Activated CD4-positive, alpha-beta T cell treated with anti-CD3 and anti-CD28 coated beads, Interleukin-2, amount 10 ng/mL, durations not matched to agents 24 days and 14 days (primary cell): ENCODE measurements at regions not wholly inside any gene's neighbourhood (a gene's known extent, or its start where the extent isn't known, plus 50 kb on each side); places are given as distances from the start of the nearest gene placed in this dataset.

Source experiments
- DNase-seq: peaks from one replicate; pipeline ENCODE4 v3.0.0; 2022
- H3K27ac Mint-ChIP-seq: one replicate; pipeline ENCODE4 v1.8.0; 2022; ENCODE audit warnings: mild to moderate bottlenecking, mixed read lengths
- H3K27me3 Mint-ChIP-seq: one replicate; pipeline ENCODE4 v1.8.0; 2022; ENCODE audit warnings: mixed read lengths
- H3K36me3 Mint-ChIP-seq: one replicate; pipeline ENCODE4 v1.8.0; 2022; ENCODE audit warnings: low read depth, mild to moderate bottlenecking, mixed read lengths
- H3K4me1 Mint-ChIP-seq: one replicate; pipeline ENCODE4 v1.8.0; 2021; ENCODE audit warnings: mixed read lengths
- H3K4me3 Mint-ChIP-seq: one replicate; pipeline ENCODE4 v1.8.0; 2022; ENCODE audit warnings: mild to moderate bottlenecking, moderate library complexity, mixed read lengths
- H3K9me3 Mint-ChIP-seq: one replicate; pipeline ENCODE4 v1.8.0; 2021; ENCODE audit warnings: mixed read lengths
- intact Hi-C: fragments of 100-400 bp; cut with micrococcal nuclease; formaldehyde crosslinking; loops from one replicate; pipeline ENCODE4 v1.15.1; 2023

DNA sequence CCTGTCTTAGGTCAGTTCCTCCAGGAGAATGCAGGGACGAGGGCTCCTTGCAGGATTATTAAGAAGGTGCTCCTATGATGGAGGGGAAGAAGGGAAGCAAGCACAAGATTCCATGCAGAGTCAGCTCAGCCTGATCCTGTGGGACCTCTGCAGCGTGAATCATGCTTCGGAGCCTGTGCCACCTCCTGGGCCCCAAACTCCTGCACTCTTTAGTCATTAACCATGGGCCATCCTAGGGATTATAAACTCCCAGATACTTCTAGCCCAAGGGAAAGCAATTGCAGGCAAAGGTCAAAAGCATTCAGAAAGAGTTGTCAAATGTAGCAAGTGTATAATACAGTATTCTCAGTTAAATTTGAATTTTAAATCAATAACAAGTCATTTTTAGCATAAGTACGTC, 208.7 kb upstream of the PMEPA1 start:
- DNase-seq = no peak
- H3K9me3 Mint-ChIP-seq = no peaks in the 10 kb centered on the region
- no peak overlapping the region for H3K27ac Mint-ChIP-seq
- intact Hi-C loops = no loop called here
- no peaks in the 10 kb centered on the region for H3K36me3 Mint-ChIP-seq
- H3K27me3 Mint-ChIP-seq = peaks cover 2% of the 10 kb centered on the region
- no peak overlapping the region for H3K4me3 Mint-ChIP-seq
- H3K4me1 Mint-ChIP-seq = no peaks in the 10 kb centered on the region

DNA sequence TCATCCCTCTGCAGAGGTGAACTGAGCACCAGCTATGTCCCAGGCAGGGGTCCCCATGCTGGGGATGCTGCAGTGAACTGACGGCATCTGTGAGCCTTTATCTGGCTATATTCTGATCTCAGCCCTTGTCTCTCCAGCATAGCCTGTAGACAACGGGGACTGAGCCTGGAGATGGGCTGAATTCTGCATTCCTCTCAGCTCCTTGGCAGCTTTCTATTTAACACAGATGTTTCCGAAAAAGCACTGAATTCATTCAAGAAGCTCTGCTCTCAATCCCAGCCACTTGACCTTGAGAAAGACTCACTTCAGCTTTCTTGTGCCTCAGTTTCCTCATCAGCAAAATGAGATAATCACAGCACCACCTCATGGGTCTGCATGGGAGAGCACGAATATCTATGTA, 204.4 kb upstream of the PMEPA1 start:
- intact Hi-C loops = no loop called here
- no peak for DNase-seq
- Mint-ChIP-seq H3K36me3 (no peaks in the 10 kb centered on the region), H3K4me3 (no peak overlapping the region), H3K9me3 (no peaks in the 10 kb centered on the region), H3K4me1 (no peaks in the 10 kb centered on the region), H3K27me3 (peaks cover 2% of the 10 kb centered on the region), H3K27ac (no peak overlapping the region)

DNA sequence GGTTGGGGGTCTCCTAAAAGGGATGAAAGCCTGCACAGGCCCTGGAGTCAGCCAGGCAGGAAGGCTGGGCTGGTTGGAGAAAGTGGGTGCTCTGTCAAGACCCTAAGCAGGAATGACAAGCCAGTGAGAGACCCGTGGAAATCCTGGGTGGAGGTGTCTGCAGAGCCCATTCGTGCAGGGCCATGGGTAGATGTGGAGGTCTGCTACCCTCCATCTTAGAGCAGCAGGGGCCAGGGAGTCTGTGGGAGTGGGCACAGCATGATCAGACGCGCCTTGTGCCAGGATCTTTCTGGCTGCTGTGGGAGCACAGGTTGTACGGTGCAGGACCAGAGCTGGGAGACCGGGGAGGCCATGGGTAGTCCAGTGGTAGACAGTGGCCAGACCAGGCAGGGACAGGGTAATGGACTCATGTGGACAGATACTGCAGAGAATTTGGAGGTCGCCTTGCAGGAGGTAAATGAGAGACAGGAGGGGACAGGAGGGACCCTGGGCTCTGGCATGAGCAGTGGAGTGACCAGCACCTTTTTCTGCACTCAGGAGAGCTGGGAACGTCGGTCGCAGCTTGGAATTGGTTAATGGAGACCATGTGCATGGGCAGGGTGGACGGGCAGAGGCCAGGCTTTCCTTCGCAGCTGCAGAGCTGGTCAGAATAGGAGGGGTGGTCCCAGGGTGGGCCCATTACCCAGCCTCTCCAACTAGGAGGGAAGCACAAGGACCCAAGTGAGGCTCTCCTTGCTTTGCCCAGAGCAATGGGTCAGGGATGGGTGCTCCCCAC, 203.5 kb upstream of the PMEPA1 start:
- Mint-ChIP-seq H3K27me3 (peaks cover 2% of the 10 kb centered on the region), H3K36me3 (no peaks in the 10 kb centered on the region), H3K9me3 (no peaks in the 10 kb centered on the region), H3K4me3 (no peak overlapping the region), H3K4me1 (no peaks in the 10 kb centered on the region), H3K27ac (no peak overlapping the region)
- intact Hi-C loops = no loop called here
- DNase-seq = no peak

DNA sequence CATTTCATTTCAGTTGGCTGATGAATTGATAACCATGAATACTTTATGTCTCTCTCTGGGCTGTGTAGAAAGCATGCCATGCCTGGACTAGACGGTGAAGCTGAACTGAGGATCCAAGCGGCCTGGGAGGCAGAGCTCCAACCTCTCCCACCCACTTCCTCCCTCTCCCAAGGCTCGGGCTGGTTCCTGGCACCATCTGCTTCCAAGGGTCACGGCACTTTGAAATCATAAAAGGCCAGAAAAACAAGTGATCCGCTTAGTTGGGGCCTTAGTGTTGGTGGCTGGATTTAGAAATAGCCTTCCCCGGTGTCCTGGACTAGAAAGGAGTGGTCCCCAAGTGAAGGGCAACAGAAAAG, 202.4 kb upstream of the PMEPA1 start:
- DNase-seq = no peak
- Mint-ChIP-seq H3K9me3 (no peaks in the 10 kb centered on the region), H3K4me3 (no peak overlapping the region), H3K27me3 (peaks cover 2% of the 10 kb centered on the region), H3K27ac (no peak overlapping the region), H3K4me1 (no peaks in the 10 kb centered on the region), H3K36me3 (no peaks in the 10 kb centered on the region)
- intact Hi-C loops = no loop called here

DNA sequence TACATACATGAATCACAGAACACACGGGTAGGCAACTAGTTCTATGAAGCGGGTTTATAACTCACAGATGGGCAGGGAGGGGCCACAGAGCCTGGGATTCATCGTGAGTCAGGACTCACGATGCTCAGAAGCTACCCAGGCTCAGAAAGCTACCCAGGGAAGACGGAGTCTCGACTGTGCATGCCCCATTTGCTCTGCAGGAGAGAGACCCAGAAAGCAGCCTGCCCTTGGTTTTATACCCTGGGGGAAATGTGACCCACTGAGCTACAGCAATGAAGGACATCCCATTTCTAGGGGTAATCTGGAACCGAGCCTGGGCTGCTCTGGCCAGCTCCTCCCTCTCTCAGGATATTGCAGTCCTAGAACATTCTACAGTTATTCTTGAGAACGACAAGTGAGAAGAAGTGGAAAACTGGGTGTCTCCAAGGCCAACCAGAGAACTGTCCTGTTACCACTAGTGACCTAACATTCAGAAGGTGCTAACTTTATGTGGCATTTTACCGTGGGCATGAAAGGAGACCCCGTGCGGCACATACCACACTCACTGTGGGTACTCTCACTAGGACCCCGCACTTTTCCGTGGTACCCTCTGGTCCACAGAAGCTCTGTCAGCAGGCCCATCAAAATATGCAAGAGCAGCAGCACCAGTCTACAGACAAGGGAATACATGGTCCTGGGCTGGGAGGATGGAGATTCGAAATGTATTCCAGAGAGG, 201.9 kb upstream of the PMEPA1 start:
- no peaks in the 10 kb centered on the region for H3K36me3 Mint-ChIP-seq
- H3K4me1 Mint-ChIP-seq = no peaks in the 10 kb centered on the region
- H3K9me3 Mint-ChIP-seq = no peaks in the 10 kb centered on the region
- H3K27me3 Mint-ChIP-seq = peaks cover 2% of the 10 kb centered on the region
- H3K4me3 Mint-ChIP-seq = no peak overlapping the region
- intact Hi-C loops = no loop called here
- H3K27ac Mint-ChIP-seq = no peak overlapping the region
- DNase-seq = no peak

DNA sequence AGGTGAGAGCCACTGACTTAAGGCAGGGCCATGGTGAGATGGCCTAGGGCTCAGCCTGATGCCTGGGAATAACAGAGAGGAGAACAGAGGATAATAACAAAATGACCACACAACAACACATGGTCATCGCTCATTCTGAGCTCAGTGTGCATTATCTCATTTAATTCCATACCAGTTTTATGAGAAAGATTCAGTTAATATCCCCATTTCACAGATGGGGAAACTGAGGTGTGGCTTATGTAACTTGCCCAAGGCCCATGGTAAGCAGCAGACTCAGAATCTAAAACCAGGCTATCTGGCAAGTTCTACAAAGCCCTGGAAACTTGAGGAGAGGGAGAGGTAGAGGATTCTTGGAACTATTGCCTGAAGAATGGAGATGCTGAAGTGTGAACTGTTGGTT, 200.9 kb upstream of the PMEPA1 start:
- H3K27me3 Mint-ChIP-seq = peaks cover 4% of the 10 kb centered on the region
- no peaks in the 10 kb centered on the region for H3K4me1 Mint-ChIP-seq
- no peaks in the 10 kb centered on the region for H3K9me3 Mint-ChIP-seq
- H3K36me3 Mint-ChIP-seq = no peaks in the 10 kb centered on the region
- no peak overlapping the region for H3K4me3 Mint-ChIP-seq
- no peak overlapping the region for H3K27ac Mint-ChIP-seq
- no peak for DNase-seq
- intact Hi-C loops = no loop called here

DNA sequence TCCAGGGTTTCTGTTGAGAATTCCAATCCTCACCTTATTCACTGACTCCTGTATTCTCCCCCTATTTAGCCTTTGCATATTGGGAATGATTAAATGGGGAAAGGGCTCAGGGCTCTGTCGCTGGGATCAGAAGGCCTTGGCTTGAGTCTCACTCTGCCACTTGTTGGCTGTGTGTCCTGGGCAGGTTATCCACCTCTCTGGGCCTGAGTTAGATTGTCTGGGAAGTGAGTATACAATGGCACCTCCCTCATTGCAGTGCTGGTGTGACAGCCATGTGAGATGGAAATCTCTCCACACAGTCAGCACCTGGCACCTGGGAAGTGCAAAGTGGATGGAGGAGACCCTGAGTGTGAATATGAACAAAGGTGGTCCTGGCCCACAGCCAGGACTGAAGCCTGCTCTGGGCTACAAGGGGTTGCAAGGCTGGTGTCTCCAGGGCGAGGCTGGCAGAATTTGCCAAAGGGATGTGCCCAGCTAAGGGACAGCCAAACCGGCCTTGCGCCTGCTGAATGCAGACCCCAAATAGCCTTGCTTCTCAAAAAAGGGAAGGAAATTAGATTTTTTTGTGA, 200.0 kb upstream of the PMEPA1 start:
- Mint-ChIP-seq H3K4me3 (no peak overlapping the region), H3K9me3 (no peaks in the 10 kb centered on the region), H3K4me1 (no peaks in the 10 kb centered on the region), H3K27ac (no peak overlapping the region), H3K27me3 (peaks cover 11% of the 10 kb centered on the region), H3K36me3 (no peaks in the 10 kb centered on the region)
- intact Hi-C loops = no loop called here
- DNase-seq = no peak

DNA sequence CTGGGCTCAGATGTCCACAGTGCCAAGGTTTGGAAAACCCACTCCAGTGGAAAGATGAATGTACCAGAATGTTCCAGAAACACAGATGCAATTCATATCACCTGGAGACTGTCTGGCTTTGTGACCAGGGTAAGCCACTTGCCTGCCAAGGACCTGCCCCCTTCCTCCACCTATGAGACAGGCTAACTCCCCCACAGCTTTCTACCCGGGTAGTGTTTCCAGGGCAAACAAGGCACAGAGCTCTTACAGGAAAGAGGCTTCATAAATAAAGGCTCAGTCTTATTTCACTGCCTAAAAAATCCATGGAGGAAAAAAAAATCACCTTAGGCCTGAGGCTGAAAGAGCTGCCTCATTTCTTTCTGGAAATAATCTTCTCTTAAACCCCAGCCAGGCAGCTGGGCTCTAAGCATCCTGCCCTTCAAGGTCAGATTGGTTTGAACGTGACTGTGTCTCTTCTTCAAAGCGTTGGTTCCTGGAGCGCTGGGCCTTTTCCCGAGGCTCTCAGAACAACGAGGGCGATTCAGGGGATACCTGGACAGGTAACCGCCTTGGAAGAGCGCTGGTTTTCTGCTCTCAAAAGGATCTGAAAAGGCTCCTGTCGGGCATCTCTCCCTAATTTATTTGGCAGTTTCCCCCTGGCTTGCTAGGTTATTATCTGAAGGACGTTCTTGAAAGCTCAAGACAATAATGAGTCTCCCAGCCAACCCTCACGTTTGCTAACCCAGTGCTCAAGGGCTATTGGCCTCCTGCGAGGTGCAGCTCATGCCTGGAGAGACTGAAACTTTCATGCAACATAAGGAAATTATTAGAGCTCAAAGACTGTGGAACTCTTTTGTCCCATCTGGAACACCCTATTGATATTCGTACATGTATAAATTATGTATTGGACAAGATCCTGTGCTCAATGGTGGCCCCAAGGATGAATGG, 199.2 kb upstream of the PMEPA1 start:
- Mint-ChIP-seq H3K27me3 (peaks cover 19% of the 10 kb centered on the region), H3K4me1 (no peaks in the 10 kb centered on the region), H3K4me3 (no peak overlapping the region), H3K27ac (no peak overlapping the region), H3K9me3 (no peaks in the 10 kb centered on the region), H3K36me3 (no peaks in the 10 kb centered on the region)
- intact Hi-C loops = no loop called here
- no peak for DNase-seq

DNA sequence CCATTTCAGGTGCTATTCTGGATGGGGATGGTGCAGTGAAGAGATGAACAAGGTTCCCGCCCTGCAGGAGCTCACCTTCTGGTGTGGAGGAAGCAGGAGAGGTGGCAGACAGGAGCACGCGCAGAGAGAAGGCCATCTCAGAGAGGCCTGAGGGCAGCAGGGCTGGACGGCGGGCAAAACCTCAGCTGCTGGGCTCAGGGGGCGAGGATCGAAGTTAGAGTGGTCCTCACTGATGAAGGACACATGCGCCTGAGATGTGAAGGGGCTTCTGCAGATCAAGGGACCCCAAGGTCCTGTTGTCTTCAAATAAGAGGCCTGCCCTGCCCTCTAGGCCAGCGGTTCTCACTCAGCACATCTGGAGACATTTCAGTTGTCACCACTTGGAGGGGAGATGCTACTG, 198.4 kb upstream of the PMEPA1 start:
- H3K36me3 Mint-ChIP-seq = no peaks in the 10 kb centered on the region
- H3K27me3 Mint-ChIP-seq = peaks cover 23% of the 10 kb centered on the region
- no peaks in the 10 kb centered on the region for H3K9me3 Mint-ChIP-seq
- no peak overlapping the region for H3K27ac Mint-ChIP-seq
- no peak overlapping the region for H3K4me3 Mint-ChIP-seq
- DNase-seq = no peak
- intact Hi-C loops = no loop called here
- no peaks in the 10 kb centered on the region for H3K4me1 Mint-ChIP-seq

DNA sequence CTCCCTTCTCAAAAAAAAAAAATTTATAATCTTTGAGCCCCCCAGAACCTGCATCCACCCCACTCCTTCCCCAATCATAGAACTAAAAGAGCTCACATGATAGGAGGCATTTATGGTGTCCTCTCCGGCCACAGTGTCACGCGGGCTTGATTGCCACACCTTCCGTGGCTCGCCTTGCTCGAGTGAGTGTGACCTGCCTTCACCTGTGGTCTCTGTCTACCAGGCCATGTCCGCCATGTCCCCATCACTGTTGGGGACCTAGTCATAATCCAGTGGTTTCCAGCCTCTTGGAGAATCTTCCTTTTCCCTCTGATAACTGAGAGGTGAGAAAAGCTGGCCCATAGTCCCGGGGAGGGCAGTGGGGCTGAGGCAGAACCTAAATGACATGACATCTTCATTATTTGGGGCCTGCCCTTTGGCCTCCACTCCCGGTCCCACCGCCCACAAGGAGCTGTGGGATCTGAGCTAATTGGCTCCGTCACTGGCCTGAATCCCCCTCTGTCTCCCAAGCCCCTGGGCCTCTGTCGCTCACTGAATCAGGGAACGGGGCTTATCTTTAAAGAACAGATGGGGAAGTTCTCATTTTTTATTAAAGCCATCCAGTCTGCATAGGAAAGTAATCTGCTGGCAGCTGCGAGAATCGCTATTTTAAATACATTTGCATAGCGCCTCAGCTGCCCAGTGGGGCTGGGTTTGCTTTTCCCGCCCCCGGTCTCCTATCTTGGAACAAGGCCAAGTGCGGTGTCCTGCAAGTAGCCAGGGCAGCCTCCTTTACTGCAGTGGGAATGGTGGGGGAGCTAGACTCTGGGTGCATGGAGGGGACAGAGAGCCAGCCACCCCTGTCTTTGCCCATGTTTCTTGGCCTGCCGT, 197.6 kb upstream of the PMEPA1 start:
- intact Hi-C loops = no loop called here
- H3K9me3 Mint-ChIP-seq = no peaks in the 10 kb centered on the region
- H3K27ac Mint-ChIP-seq = no peak overlapping the region
- H3K4me1 Mint-ChIP-seq = no peaks in the 10 kb centered on the region
- no peak for DNase-seq
- no peak overlapping the region for H3K4me3 Mint-ChIP-seq
- H3K36me3 Mint-ChIP-seq = no peaks in the 10 kb centered on the region
- H3K27me3 Mint-ChIP-seq = peaks cover 23% of the 10 kb centered on the region

DNA sequence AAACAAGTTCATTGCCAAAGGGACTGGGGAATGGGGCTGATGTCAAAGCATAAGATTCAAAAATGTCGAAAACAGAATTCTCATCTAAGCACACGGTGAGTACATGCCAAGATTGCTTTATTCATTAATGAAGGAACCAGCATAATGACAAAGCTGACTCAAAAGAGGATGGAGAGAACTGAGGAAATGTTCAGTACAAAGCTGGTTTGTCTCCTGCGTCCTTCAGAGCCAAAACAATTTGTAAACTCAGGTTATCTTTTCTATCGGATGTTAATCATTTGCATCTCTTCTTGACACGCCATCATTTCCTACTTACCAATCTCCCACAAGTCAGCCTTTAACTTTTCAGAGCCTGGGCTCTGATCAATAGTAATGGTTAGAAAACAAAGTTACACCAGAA, 195.6 kb upstream of the PMEPA1 start:
- Mint-ChIP-seq H3K9me3 (no peaks in the 10 kb centered on the region), H3K27ac (no peak overlapping the region), H3K36me3 (no peaks in the 10 kb centered on the region), H3K4me3 (no peak overlapping the region), H3K4me1 (no peaks in the 10 kb centered on the region), H3K27me3 (peaks cover 23% of the 10 kb centered on the region)
- DNase-seq = no peak
- intact Hi-C loops = no loop called here

DNA sequence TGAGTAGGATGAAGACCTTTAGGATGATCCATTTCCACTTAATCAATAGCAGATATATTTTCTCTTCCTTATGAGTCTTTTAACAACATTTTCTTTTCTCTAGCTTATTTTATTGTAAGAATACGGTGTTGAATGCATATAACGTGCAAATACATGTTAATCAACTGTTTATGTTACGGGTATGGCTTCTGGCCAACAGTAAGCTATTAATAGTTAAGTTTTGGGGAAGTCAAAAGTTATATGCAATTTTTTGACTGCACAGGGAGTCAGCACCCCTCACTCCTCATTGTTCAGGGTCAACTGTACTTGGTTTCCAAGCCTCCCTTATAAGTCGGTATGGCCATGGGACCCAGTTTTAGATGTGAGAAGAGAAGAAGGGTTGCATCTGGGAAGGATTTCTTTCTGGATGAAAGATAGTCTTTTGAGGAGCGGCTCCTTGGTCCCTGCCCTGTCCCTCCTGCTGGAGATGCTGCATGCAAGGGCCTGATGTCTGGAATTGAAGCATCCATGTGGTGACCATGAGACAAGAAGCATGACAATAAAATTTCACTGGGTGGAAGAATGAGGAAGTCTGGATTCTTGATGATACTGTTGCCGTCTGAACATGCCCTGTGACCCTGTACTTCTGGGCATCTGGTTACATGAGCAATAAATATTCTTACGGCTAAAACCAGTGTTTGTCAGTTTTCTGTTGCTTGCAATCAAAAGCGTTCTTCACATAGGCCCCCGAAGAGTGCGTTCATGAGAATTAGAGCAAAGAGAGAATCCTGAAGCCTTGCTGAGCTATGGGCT, 194.7 kb upstream of the PMEPA1 start:
- Mint-ChIP-seq H3K9me3 (no peaks in the 10 kb centered on the region), H3K4me3 (no peak overlapping the region), H3K27ac (no peak overlapping the region), H3K36me3 (no peaks in the 10 kb centered on the region), H3K27me3 (peaks cover 23% of the 10 kb centered on the region), H3K4me1 (no peaks in the 10 kb centered on the region)
- DNase-seq = no peak
- intact Hi-C loops = no loop called here
